ENCODE measurements at regions not wholly inside any gene's neighbourhood (a gene's known extent, or its start where the extent isn't known, plus 50 kb on each side); places are given as distances from the start of the nearest gene placed in this dataset.

- TF ChIP-seq AFF4 (CRISPR knock-in tag; IDR thresholded peaks at IDR 0.05; ENCODE audit: borderline replicate concordance) (no peak), IRF2 (CRISPR knock-in tag; IDR thresholded peaks at IDR 0.05; ENCODE audit: borderline replicate concordance, low read depth) (no peak), MAX (CRISPR knock-in tag; IDR thresholded peaks at IDR 0.05) (no peak), STAT6 (CRISPR knock-in tag; conservative IDR thresholded peaks at IDR 0.05; ENCODE audit: low read depth) (no peak), ZNF671 (CRISPR knock-in tag; IDR thresholded peaks at IDR 0.05) (no peak), EMX1 (CRISPR knock-in tag; IDR thresholded peaks at IDR 0.05) (no peak), JAZF1 (CRISPR knock-in tag; IDR thresholded peaks at IDR 0.05) (no peak), RORB (CRISPR knock-in tag; IDR thresholded peaks at IDR 0.05) (no peak), USF2 (CRISPR knock-in tag; IDR thresholded peaks at IDR 0.05) (peak; percentile 84), ZNF532 (CRISPR knock-in tag; IDR thresholded peaks at IDR 0.05; ENCODE audit: borderline replicate concordance) (no peak), IRF1 (CRISPR knock-in tag; IDR thresholded peaks at IDR 0.05) (no peak), ATF2 (CRISPR knock-in tag; IDR thresholded peaks at IDR 0.05; ENCODE audit: borderline replicate concordance, low read depth) (no peak), JUN (CRISPR knock-in tag; IDR thresholded peaks at IDR 0.05) (no peak), GRHL2 (CRISPR knock-in tag; IDR thresholded peaks at IDR 0.05; ENCODE audit: insufficient replicate concordance, severe bottlenecking) (no peak)
These were observed 148.6 kb upstream of the ZFP64 start (continued) for GRCh38 chr20:52340036-52340634.

All from WTC11 (cell line).